Fibroblast of the aortic adventitia (primary cell): ENCODE measurements at regions not wholly inside any gene's neighbourhood (a gene's known extent, or its start where the extent isn't known, plus 50 kb on each side); places are given as distances from the start of the nearest gene placed in this dataset.
"Not testable (repeated sequence)": the region's sequence is repeated elsewhere in the genome, so short reads cannot be mapped to it uniquely, and the experiment has no call there.

Experiments used
- DNase-seq: peaks from one replicate; pipeline ENCODE4 v3.0.0-alpha.2; 2010; ENCODE audit warnings: low read depth
- H3K4me3 ChIP-seq: 2 replicates; pipeline ENCODE4 v1.5.1; 2011; ENCODE audit warnings: low read depth, mild to moderate bottlenecking, control low read depth, low read length, moderate library complexity
- TF ChIP-seq, protein P1 (sequence below): IDR thresholded peaks from 2 replicates; pipeline ENCODE4 v1.5.1; 2011; ENCODE audit warnings: mild to moderate bottlenecking, low read length, control low read depth, inconsistent platforms; ENCODE audit not compliant: insufficient read depth

DNA sequence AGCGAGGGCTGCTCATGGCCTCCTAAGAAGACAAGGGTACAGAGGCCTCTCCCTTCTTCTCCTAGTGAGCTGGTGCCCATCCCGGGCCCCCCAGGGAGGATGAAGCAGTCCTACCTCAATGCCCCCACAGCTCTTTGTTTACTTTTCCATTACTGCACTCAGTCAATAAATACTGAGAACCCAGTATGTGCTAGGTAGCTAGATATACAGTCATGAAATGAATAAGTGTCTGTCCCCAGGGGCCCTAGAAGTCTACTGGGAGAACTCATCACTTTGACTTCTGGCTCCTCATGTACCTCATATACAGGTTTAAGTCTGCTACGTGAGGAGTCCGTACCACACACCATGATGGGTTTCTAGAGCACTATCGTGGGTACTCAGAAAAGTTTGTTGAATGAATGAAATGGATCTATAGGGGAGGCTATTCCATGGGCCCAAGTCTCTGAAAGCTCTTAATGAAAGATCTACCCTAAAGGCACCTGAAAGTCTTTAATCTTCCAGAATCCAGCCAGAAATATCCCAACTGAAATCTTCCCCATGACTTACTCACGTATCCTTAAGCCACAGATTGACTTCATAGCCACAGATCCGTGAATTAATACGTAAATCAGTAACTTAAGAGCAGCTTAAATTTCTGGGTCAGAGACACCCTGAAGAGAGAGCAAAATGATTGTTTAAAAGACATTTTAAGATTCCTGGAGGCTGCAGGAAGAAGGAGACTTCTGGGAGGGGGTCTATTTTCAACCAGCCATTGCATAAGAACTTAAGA, 51.6 kb upstream of the POMP start:
- TF ChIP-seq, protein P1, sequence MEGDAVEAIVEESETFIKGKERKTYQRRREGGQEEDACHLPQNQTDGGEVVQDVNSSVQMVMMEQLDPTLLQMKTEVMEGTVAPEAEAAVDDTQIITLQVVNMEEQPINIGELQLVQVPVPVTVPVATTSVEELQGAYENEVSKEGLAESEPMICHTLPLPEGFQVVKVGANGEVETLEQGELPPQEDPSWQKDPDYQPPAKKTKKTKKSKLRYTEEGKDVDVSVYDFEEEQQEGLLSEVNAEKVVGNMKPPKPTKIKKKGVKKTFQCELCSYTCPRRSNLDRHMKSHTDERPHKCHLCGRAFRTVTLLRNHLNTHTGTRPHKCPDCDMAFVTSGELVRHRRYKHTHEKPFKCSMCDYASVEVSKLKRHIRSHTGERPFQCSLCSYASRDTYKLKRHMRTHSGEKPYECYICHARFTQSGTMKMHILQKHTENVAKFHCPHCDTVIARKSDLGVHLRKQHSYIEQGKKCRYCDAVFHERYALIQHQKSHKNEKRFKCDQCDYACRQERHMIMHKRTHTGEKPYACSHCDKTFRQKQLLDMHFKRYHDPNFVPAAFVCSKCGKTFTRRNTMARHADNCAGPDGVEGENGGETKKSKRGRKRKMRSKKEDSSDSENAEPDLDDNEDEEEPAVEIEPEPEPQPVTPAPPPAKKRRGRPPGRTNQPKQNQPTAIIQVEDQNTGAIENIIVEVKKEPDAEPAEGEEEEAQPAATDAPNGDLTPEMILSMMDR: no peak
- no peak for DNase-seq
- H3K4me3 ChIP-seq: no peak overlapping the region

DNA sequence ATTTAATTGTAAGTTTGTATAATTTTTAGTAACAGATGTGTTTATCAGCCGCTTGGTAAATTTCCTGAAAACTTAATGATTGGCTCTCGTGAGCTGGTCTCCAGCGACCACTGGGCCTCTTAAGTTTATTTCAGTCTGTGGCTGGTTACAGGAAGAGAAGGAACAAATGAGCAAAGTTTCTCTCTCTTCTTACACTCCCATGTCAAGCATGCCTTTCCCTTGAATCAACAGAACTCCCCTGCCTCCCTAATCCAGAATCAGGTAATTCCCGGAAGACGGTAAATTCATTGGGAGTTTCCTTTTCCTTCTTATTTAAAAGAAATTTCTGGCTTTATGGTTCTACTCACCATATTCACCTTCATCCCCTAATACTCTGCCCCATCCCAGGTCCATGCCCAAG, 52.5 kb upstream of the POMP start:
- TF ChIP-seq, protein P1: no peak
- H3K4me3 ChIP-seq: no peak overlapping the region
- DNase-seq: no peak

DNA sequence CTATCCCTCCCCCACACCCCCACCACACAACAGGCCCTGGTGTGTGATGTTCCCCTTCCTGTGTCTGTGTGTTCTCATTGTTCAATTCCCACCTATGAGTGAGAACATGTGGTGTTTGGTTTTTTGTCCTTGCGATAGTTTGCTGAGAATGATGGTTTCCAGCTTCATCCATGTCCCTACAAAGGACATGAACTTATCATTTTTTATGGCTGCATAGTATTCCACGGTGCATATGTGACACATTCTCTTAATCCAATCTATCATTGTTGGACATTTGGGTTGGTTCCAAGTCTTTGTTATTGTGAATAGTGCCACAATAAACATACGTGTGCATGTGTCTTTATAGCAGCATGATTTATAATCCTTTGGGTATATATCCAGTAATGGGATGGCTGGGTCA, 53.8 kb upstream of the POMP start:
- H3K4me3 ChIP-seq, DNase-seq: not testable (repeated sequence)

DNA sequence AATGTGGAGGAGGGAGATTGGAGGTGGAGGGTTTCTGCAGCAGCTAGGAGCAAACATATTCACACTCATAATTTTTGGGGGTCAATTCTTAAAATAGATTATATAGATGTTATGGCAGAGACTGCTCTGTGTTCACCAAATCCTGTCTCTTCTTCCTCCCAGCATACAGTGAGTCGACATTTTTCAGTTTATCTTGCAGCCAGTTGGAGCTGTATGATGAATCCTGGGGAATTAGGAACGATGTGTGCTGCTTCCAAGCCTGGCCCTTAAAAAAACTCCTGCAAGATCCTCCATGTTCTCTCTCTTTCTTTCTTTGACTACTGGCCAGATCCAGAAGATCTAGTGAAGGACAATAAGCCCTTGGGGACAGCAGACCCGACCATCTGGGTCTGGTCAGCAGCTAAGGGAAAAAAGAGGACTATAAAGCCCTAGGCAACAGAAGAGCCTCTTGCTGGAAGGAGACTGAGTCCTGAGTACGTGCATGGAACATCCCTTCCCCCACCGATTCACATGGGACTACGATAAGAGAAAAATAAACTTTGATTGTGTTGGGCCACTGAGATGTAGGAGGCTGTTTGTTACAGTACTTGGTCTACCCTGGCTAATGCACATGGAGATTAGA, 55.8 kb upstream of the POMP start:
- no peak overlapping the region for H3K4me3 ChIP-seq
- TF ChIP-seq, protein P1: no peak
- DNase-seq: no peak

DNA sequence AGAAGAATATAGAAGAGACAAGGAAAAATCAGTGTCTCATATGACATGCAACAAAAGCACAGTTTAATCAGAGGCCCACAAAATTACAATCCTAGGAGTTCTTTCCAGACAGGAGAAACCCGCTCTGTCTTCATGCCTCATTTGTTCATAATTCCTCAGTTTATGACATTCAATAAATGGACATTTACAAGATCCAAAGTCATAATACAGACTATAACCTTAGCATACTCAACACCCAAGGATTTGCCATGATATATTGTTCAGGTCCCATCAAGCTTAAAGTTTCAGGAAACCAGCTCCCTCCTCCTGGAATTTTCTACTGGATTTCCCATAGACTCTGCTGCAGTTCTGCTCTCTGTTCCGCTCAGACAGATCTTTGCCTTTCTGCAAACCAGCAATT, 56.4 kb upstream of the POMP start:
- H3K4me3 ChIP-seq: no peak overlapping the region
- TF ChIP-seq, protein P1: no peak
- no peak for DNase-seq

DNA sequence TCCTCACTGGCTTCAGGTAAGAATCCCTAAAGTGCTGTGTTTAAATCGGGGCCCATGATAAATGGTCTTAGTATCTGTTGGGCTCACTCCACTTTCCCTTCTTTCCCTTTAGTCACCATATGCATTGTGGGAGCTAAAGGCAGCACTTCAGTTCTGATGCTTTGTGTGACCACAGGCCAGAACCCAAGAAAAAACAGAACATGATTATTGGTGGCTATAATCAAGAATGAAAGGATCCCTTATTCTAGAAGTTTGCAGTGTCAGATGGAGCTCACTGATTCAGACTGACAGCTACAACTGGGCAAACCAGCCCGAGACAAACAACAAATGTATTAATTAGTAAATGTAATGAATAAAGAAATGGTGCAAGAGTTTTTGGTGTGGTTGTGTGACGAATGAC, 57.3 kb upstream of the POMP start:
- DNase-seq: no peak
- no peak overlapping the region for H3K4me3 ChIP-seq
- TF ChIP-seq, protein P1: no peak

DNA sequence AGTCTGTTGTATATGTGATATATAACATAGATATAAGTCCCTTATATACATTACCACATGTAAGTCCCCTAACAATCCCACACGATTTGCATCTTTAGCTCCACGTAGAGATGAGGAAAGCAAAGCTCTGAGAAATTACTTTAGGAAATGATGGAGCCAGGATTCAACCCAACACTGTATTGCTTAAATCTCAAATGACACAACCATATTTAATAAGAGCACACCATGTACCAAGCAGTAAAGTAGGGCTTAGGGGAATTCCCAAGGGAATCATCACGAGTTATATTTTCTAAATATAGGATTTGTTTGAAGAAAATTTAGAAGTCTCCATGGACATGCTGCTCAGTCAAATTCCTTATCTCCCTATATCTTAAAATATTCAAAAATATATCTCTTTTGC, 61.3 kb upstream of the POMP start:
- H3K4me3 ChIP-seq: no peak overlapping the region
- TF ChIP-seq, protein P1: no peak
- peak; percentile 10 for DNase-seq
